Gastrocnemius medialis (tissue), 4 donors: ENCODE measurements at regions not wholly inside any gene's neighbourhood (a gene's known extent, or its start where the extent isn't known, plus 50 kb on each side); places are given as distances from the start of the nearest gene placed in this dataset.

Experiments used
- ATAC-seq, 2 donors: fragments of 150-250 bp; one replicate each; pipeline ENCODE4 v1.9.1; 2016
- DNase-seq, 2 donors: peaks; one replicate each; pipeline ENCODE4 v3.0.0-alpha.2; 2019
- H3K27ac ChIP-seq, 4 donors: fragments of 200-600 bp; sonication (generic); 1 replicate in 1 of 4; 2 replicates in 3 of 4; pipeline ENCODE4 v1.5.1; 2016 to 2018; ENCODE audit warnings: mild to moderate bottlenecking in 2 of 4, moderate library complexity in 1 of 4
- H3K27me3 ChIP-seq, 3 donors: fragments of 200-600 bp; sonication (generic) in 2 of 3; 1 replicate in 1 of 3; 2 replicates in 2 of 3; pipeline versions ENCODE4 v1.5.1 to v1.6.0; 2016 to 2019; ENCODE audit warnings: mild to moderate bottlenecking in 1 of 3, moderate library complexity in 1 of 3
- H3K36me3 ChIP-seq, 2 donors: fragments of 200-600 bp; sonication (generic) in 1 of 2; one replicate each; pipeline ENCODE4 v1.5.1; 2017 to 2018
- H3K4me1 ChIP-seq, 2 donors: fragments of 200-600 bp; sonication (generic) in 1 of 2; one replicate each; pipeline ENCODE4 v1.5.1; 2016 to 2017; ENCODE audit warnings: mild to moderate bottlenecking in 2 of 2
- H3K4me3 ChIP-seq, 4 donors: fragments of 200-600 bp; sonication (generic) in 3 of 4; 1 replicate in 1 of 4; 2 replicates in 3 of 4; pipeline ENCODE4 v1.5.1; 2016 to 2019; ENCODE audit warnings: mild to moderate bottlenecking in 2 of 4
- H3K9me3 ChIP-seq, 3 donors: fragments of 200-600 bp; sonication (generic) in 2 of 3; 1 replicate in 1 of 3; 2 replicates in 2 of 3; pipeline ENCODE4 v1.5.1; 2016 to 2019
- POLR2A ChIP-seq, 2 donors: fragments of 450-650 bp; IDR thresholded peaks; one replicate each; pipeline ENCODE4 v1.6.1; 2017; ENCODE audit warnings: antibody characterized with exemption in 2 of 2, mild to moderate bottlenecking in 2 of 2, moderate library complexity in 2 of 2
- in situ Hi-C, 4 donors: fragments of 200-750 bp; cut with MboI; loops; one replicate each; pipeline versions ENCODE4 v1.15.0 to v1.8.0; 2017; ENCODE audit warnings: low sequenced_read_pairs in 4 of 4
- intact Hi-C: fragments of 100-400 bp; cut with DNase I; formaldehyde crosslinking; loops from one replicate; pipeline ENCODE4 v1.15.1; 2023; ENCODE audit warnings: low total_unique reads
- TF ChIP-seq, protein P1 (sequence below), 5 experiments: fragments of 450-650 bp in 3 of 5; fragments of 200-600 bp in 2 of 5; sonication (generic) in 2 of 5; IDR thresholded peaks in 4 of 5; conservative IDR thresholded peaks in 1 of 5; 1 replicate in 4 of 5; 2 replicates in 1 of 5; pipeline ENCODE4 v1.5.1; 2016 to 2019; ENCODE audit warnings: antibody characterized with exemption in 5 of 5, mild to moderate bottlenecking in 3 of 5, moderate library complexity in 3 of 5

- ATAC-seq (peak in 1 of 2 donors; percentile 36), DNase-seq (no peak)
- H3K36me3 ChIP-seq = no peaks in the 10 kb centered on the region
- no peaks in the 10 kb centered on the region for H3K27me3 ChIP-seq
- TF ChIP-seq, protein P1, sequence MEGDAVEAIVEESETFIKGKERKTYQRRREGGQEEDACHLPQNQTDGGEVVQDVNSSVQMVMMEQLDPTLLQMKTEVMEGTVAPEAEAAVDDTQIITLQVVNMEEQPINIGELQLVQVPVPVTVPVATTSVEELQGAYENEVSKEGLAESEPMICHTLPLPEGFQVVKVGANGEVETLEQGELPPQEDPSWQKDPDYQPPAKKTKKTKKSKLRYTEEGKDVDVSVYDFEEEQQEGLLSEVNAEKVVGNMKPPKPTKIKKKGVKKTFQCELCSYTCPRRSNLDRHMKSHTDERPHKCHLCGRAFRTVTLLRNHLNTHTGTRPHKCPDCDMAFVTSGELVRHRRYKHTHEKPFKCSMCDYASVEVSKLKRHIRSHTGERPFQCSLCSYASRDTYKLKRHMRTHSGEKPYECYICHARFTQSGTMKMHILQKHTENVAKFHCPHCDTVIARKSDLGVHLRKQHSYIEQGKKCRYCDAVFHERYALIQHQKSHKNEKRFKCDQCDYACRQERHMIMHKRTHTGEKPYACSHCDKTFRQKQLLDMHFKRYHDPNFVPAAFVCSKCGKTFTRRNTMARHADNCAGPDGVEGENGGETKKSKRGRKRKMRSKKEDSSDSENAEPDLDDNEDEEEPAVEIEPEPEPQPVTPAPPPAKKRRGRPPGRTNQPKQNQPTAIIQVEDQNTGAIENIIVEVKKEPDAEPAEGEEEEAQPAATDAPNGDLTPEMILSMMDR (IDR thresholded peaks at IDR 0.05 in 4 of 5, conservative IDR thresholded peaks at IDR 0.05 in 1 of 5) = no peak
- TF ChIP-seq POLR2A (IDR thresholded peaks at IDR 0.05) = no peak
- in situ Hi-C loops = no loop called here
- intact Hi-C loops = no loop called here
- peak overlapping the region in 2 of 4 donors; percentile 3 to 40 for H3K27ac ChIP-seq
- peaks cover 7 to 13% of the 10 kb centered on the region in 2 donors for H3K4me1 ChIP-seq
- H3K9me3 ChIP-seq = no peaks in the 10 kb centered on the region
- H3K4me3 ChIP-seq = no peak overlapping the region
Measured at GRCh38 chr1:184843732-184844495, 89.3 kb upstream of the EDEM3 start.

DNA sequence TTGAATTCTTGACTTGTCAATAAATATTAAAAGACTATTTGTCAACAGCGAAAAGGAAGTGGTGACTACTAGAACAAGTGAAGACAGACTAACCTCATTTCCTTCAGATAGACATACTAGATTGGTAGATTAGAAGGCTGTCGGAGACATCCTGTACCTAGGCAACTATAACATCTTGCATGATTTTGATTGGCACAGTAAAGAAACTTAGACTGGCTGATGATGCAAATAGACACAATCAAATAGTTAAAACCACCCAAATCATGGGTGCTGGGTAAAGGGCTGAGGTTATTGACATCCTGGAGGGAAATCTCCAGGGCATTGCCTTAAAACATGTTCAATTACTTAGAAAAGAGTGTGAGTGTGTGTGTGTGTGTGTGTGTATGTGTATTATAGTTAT lies 85.9 kb upstream of the EDEM3 start:
- H3K27me3 ChIP-seq = no peaks in the 10 kb centered on the region
- in situ Hi-C loops (no loop called here), intact Hi-C loops (no loop called here)
- ATAC-seq (no peak), DNase-seq (no peak)
- no peak overlapping the region for H3K4me3 ChIP-seq
- no peaks in the 10 kb centered on the region for H3K9me3 ChIP-seq
- peak overlapping the region in 1 of 4 donors; percentile 81 for H3K27ac ChIP-seq
- TF ChIP-seq POLR2A (IDR thresholded peaks at IDR 0.05) = no peak
- TF ChIP-seq, protein P1 (IDR thresholded peaks at IDR 0.05 in 4 of 5, conservative IDR thresholded peaks at IDR 0.05 in 1 of 5) = no peak
- H3K36me3 ChIP-seq = no peaks in the 10 kb centered on the region
- H3K4me1 ChIP-seq = peaks cover 38 to 41% of the 10 kb centered on the region in 2 donors

DNA sequence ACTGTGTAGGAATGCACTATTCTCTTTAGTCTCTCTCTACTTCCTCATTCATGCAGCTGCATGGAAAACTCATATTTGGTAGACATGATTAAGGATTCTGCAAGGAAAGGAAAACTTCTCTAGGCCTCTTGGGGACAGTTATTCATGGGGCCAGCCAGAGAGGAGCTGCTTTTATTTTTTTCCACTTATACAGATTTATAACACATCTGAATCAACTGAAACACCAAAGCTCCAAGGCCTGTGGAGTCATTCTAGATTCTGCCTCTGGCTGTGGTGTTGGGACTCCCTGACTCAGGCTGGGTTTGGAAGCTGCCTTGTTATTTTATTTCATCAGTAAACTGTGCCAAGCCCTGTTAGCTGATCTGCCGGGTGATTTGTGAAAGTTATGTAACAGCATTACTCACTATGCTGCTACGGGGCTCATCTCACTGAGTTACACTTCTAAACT lies 83.9 kb upstream of the EDEM3 start:
- Histone ChIP-seq H3K4me3 (no peak overlapping the region), H3K27me3 (no peaks in the 10 kb centered on the region), H3K36me3 (no peaks in the 10 kb centered on the region), H3K27ac (peak overlapping the region; percentile 79 to 86 (median 82)), H3K9me3 (no peaks in the 10 kb centered on the region), H3K4me1 (peaks cover 37 to 38% of the 10 kb centered on the region in 2 donors)
- TF ChIP-seq, protein P1 (IDR thresholded peaks at IDR 0.05 in 4 of 5, conservative IDR thresholded peaks at IDR 0.05 in 1 of 5) = peak in 1 of 5 experiments; percentile 19
- peak in 1 of 2 donors; percentile 26 for TF ChIP-seq POLR2A (IDR thresholded peaks at IDR 0.05)
- in situ Hi-C loops (no loop called here), intact Hi-C loops (no loop called here)
- ATAC-seq (peak; percentile 100), DNase-seq (peak; percentile 80 to 88)

GRCh38 chr1:184836934-184837895 lies 82.6 kb upstream of the EDEM3 start:
- in situ Hi-C loops (no loop called here), intact Hi-C loops (no loop called here)
- H3K36me3 ChIP-seq = no peaks in the 10 kb centered on the region
- peaks cover 37 to 38% of the 10 kb centered on the region in 2 donors for H3K4me1 ChIP-seq
- no peak for ATAC-seq
- TF ChIP-seq, protein P1 (IDR thresholded peaks at IDR 0.05 in 4 of 5, conservative IDR thresholded peaks at IDR 0.05 in 1 of 5) = no peak
- TF ChIP-seq POLR2A (IDR thresholded peaks at IDR 0.05) = no peak
- no peak overlapping the region for H3K4me3 ChIP-seq
- no peaks in the 10 kb centered on the region for H3K27me3 ChIP-seq
- DNase-seq = no peak
- H3K9me3 ChIP-seq = no peaks in the 10 kb centered on the region
- H3K27ac ChIP-seq = peak overlapping the region; percentile 79 to 86 (median 82)
